WTC11 (cell line): ENCODE measurements at regions not wholly inside any gene's neighbourhood (a gene's known extent, or its start where the extent isn't known, plus 50 kb on each side); places are given as distances from the start of the nearest gene placed in this dataset.

Experiments
- ATAC-seq: fragments of 200-7000 bp; cut with Tn5 transposase; 2 replicates; pipeline ENCODE4 v1.10.0; 2021; ENCODE audit warnings: mild to moderate bottlenecking, moderate library complexity
- CTCF ChIA-PET: fragments of 300-600 bp; sonication (Branson Sonifier 250); formaldehyde crosslinking; loops from one replicate; lab custom pipeline; 2021; ENCODE audit warnings: antibody characterized with exemption; lab: Charles Lee
- POLR2A ChIA-PET: fragments of 350-600 bp; sonication (Branson Sonifier 250); formaldehyde crosslinking; loops from one replicate; lab custom pipeline; 2021; ENCODE audit warnings: antibody characterized with exemption; lab: Charles Lee
- DNase-seq: peaks from one replicate; pipeline ENCODE4 v3.0.0; 2021; ENCODE audit warnings: low spot score
- H3K27ac Mint-ChIP-seq: 2 replicates; pipeline ENCODE4 v1.8.0; 2021; ENCODE audit warnings: mixed read lengths
- H3K27me3 Mint-ChIP-seq: 2 replicates; pipeline ENCODE4 v1.8.0; 2021; ENCODE audit warnings: low read depth, mild to moderate bottlenecking, moderate library complexity, mixed read lengths
- H3K36me3 Mint-ChIP-seq: 2 replicates; pipeline ENCODE4 v1.8.0; 2021; ENCODE audit warnings: mixed read lengths
- H3K4me1 Mint-ChIP-seq: 2 replicates; pipeline ENCODE4 v1.8.0; 2022; ENCODE audit warnings: mixed read lengths
- H3K4me3 Mint-ChIP-seq: 2 replicates; pipeline ENCODE4 v1.8.0; 2021; ENCODE audit warnings: mild to moderate bottlenecking, moderate library complexity, mixed read lengths
- H3K9me3 Mint-ChIP-seq: 2 replicates; pipeline ENCODE4 v1.8.0; 2021; ENCODE audit warnings: mixed read lengths
- ATF3 ChIP-seq: sonication (generic); formaldehyde crosslinking; conservative IDR thresholded peaks from 2 replicates; pipeline ENCODE4 v1.8.1; 2022; ENCODE audit warnings: mild to moderate bottlenecking, missing genetic modification reagents
- CBFB ChIP-seq: sonication (generic); formaldehyde crosslinking; IDR thresholded peaks from 2 replicates; pipeline ENCODE4 v1.8.1; 2022; ENCODE audit warnings: mild to moderate bottlenecking, low read depth, missing genetic modification reagents
- CDX4 ChIP-seq: fragments of 250-450 bp; sonication (Bioruptor Pico); IDR thresholded peaks from 2 replicates; pipeline ENCODE4 v1.9.0; 2021; ENCODE audit warnings: moderate library complexity, mild to moderate bottlenecking, inconsistent platforms, borderline replicate concordance
- CTCF ChIP-seq: fragments of 200-600 bp; IDR thresholded peaks from 2 replicates; pipeline ENCODE4 v1.8.0; 2022; ENCODE audit warnings: antibody characterized with exemption
- ERG ChIP-seq: fragments of 250-450 bp; sonication (Bioruptor Pico); IDR thresholded peaks from 2 replicates; pipeline ENCODE4 v1.8.0; 2021; ENCODE audit warnings: mild to moderate bottlenecking
- GRHL2 ChIP-seq: fragments of 250-450 bp; sonication (Bioruptor Pico); IDR thresholded peaks from 2 replicates; pipeline ENCODE4 v1.8.0; 2022; ENCODE audit warnings: mild to moderate bottlenecking, moderate library complexity; ENCODE audit not compliant: insufficient replicate concordance, severe bottlenecking
- GTF2I ChIP-seq: fragments of 250-450 bp; sonication (Bioruptor Pico); conservative IDR thresholded peaks from 2 replicates; pipeline ENCODE4 v1.4.0; 2021; ENCODE audit warnings: mild to moderate bottlenecking
- MYBL2 ChIP-seq: sonication (generic); formaldehyde crosslinking; IDR thresholded peaks from 2 replicates; pipeline ENCODE4 v1.8.1; 2023; ENCODE audit warnings: mild to moderate bottlenecking, moderate library complexity, missing genetic modification reagents
- NR2C2 ChIP-seq: sonication (generic); formaldehyde crosslinking; IDR thresholded peaks from 2 replicates; pipeline ENCODE4 v1.8.0; 2022; ENCODE audit warnings: mild to moderate bottlenecking, missing genetic modification reagents
- SMAD4 ChIP-seq: sonication (generic); formaldehyde crosslinking; IDR thresholded peaks from 2 replicates; pipeline ENCODE4 v1.8.0; 2022; ENCODE audit warnings: mild to moderate bottlenecking, missing genetic modification reagents
- TP53 ChIP-seq: sonication (generic); formaldehyde crosslinking; IDR thresholded peaks from 2 replicates; pipeline ENCODE4 v1.8.1; 2023; ENCODE audit warnings: mild to moderate bottlenecking, missing genetic modification reagents
- USF1 ChIP-seq: sonication (generic); formaldehyde crosslinking; IDR thresholded peaks from 2 replicates; pipeline ENCODE4 v1.8.0; 2022; ENCODE audit warnings: mild to moderate bottlenecking, missing genetic modification reagents
- ZNF219 ChIP-seq: sonication (generic); formaldehyde crosslinking; IDR thresholded peaks from 2 replicates; pipeline ENCODE4 v1.8.0; 2023; ENCODE audit warnings: missing genetic modification reagents, mild to moderate bottlenecking, borderline replicate concordance
- ZNF281 ChIP-seq: sonication (generic); formaldehyde crosslinking; IDR thresholded peaks from 2 replicates; pipeline ENCODE4 v1.8.0; 2023; ENCODE audit warnings: mild to moderate bottlenecking, missing genetic modification reagents
- ZNF425 ChIP-seq: fragments of 250-450 bp; sonication (Bioruptor Pico); conservative IDR thresholded peaks from 2 replicates; pipeline ENCODE4 v1.9.0; 2021; ENCODE audit warnings: mild to moderate bottlenecking
- TF ChIP-seq, protein P1 (sequence below): sonication (generic); formaldehyde crosslinking; conservative IDR thresholded peaks from 2 replicates; pipeline ENCODE4 v1.8.1; 2023; ENCODE audit warnings: mild to moderate bottlenecking, low read depth, missing genetic modification reagents, moderate library complexity
- TF ChIP-seq, protein P2 (sequence below): sonication (generic); formaldehyde crosslinking; IDR thresholded peaks from 2 replicates; pipeline ENCODE4 v1.8.1; 2023; ENCODE audit warnings: mild to moderate bottlenecking, missing genetic modification reagents

DNA sequence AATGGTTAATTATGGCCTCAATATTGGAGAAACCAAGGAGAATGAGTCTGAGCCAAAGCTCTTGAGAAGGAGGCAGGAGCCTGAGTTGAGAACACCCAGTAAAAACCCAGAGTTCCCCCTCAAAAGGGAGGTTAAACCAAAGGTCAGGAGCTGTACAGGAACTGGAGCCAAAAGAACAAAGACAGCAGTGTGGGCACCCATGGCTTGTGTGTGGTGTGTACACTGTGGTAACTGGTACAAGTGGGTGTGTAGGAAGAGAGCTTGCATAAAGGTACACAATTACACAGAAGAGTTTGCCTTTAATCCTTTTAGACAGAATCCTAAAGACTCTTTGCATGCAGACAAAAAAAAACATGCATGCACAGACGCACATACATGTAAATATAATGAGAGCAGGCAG is 87.1 kb downstream of the IGSF1 start:
- Mint-ChIP-seq H3K4me3 (no peak overlapping the region), H3K36me3 (no peaks in the 10 kb centered on the region), H3K9me3 (no peaks in the 10 kb centered on the region), H3K27me3 (no peaks in the 10 kb centered on the region; the same call in 1 of the 2 replicates), H3K4me1 (peaks cover 12% of the 10 kb centered on the region), H3K27ac (no peak overlapping the region)
- DNase-seq (no peak), ATAC-seq (no peak)
- CTCF ChIA-PET = no interaction called here
- POLR2A ChIA-PET = no interaction called here
- TF ChIP-seq TP53 (CRISPR knock-in tag) (no peak), CBFB (CRISPR knock-in tag) (no peak), USF1 (CRISPR knock-in tag) (no peak), ATF3 (CRISPR knock-in tag) (no peak), SMAD4 (CRISPR knock-in tag) (no peak), NR2C2 (CRISPR knock-in tag) (no peak), CTCF (no peak), GRHL2 (CRISPR knock-in tag) (no peak), ZNF425 (no peak), GTF2I (CRISPR knock-in tag) (no peak)
- TF ChIP-seq, protein P1, sequence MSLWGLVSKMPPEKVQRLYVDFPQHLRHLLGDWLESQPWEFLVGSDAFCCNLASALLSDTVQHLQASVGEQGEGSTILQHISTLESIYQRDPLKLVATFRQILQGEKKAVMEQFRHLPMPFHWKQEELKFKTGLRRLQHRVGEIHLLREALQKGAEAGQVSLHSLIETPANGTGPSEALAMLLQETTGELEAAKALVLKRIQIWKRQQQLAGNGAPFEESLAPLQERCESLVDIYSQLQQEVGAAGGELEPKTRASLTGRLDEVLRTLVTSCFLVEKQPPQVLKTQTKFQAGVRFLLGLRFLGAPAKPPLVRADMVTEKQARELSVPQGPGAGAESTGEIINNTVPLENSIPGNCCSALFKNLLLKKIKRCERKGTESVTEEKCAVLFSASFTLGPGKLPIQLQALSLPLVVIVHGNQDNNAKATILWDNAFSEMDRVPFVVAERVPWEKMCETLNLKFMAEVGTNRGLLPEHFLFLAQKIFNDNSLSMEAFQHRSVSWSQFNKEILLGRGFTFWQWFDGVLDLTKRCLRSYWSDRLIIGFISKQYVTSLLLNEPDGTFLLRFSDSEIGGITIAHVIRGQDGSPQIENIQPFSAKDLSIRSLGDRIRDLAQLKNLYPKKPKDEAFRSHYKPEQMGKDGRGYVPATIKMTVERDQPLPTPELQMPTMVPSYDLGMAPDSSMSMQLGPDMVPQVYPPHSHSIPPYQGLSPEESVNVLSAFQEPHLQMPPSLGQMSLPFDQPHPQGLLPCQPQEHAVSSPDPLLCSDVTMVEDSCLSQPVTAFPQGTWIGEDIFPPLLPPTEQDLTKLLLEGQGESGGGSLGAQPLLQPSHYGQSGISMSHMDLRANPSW (CRISPR knock-in tag) = no peak
- TF ChIP-seq, protein P2, sequence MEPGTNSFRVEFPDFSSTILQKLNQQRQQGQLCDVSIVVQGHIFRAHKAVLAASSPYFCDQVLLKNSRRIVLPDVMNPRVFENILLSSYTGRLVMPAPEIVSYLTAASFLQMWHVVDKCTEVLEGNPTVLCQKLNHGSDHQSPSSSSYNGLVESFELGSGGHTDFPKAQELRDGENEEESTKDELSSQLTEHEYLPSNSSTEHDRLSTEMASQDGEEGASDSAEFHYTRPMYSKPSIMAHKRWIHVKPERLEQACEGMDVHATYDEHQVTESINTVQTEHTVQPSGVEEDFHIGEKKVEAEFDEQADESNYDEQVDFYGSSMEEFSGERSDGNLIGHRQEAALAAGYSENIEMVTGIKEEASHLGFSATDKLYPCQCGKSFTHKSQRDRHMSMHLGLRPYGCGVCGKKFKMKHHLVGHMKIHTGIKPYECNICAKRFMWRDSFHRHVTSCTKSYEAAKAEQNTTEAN (CRISPR knock-in tag) = no peak

DNA sequence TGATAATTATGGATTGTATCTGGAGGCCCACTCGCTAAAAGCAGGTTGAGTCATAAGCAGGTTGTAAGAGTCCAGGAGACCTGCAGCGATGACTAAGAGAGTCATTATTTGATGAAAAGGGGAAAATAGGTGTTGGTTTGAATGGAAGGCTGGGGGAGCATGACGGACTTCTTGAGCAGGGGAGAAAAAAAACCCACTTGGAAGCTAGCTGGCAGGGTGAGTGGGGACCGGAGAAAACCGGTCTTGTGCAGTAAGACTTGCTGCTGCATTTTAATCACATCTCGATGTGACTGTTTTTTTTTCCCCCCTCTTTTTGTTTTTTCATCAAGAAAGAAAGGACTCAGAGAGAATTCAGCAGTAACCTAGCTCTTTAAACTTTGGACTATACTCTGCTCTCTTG is 90.0 kb downstream of the IGSF1 start:
- no peaks in the 10 kb centered on the region; the same call in 1 of the 2 replicates for H3K27me3 Mint-ChIP-seq
- TF ChIP-seq MYBL2 (CRISPR knock-in tag) (no peak), ERG (CRISPR knock-in tag) (no peak), CDX4 (CRISPR knock-in tag) (no peak), GTF2I (CRISPR knock-in tag) (no peak), ZNF219 (no peak), ZNF281 (CRISPR knock-in tag) (no peak)
- peaks cover 14% of the 10 kb centered on the region for H3K4me1 Mint-ChIP-seq
- ChIA-PET POLR2A (no interaction called here), CTCF (no interaction called here)
- no peak for DNase-seq
- no peak overlapping the region for H3K4me3 Mint-ChIP-seq
- no peaks in the 10 kb centered on the region for H3K36me3 Mint-ChIP-seq
- H3K27ac Mint-ChIP-seq = no peak overlapping the region
- ATAC-seq = no peak
- no peaks in the 10 kb centered on the region for H3K9me3 Mint-ChIP-seq
